ENCODE measurements at regions not wholly inside any gene's neighbourhood (a gene's known extent, or its start where the extent isn't known, plus 50 kb on each side); places are given as distances from the start of the nearest gene placed in this dataset.
"Not testable (repeated sequence)": the region's sequence is repeated elsewhere in the genome, so short reads cannot be mapped to it uniquely, and the experiment has no call there.

DNA sequence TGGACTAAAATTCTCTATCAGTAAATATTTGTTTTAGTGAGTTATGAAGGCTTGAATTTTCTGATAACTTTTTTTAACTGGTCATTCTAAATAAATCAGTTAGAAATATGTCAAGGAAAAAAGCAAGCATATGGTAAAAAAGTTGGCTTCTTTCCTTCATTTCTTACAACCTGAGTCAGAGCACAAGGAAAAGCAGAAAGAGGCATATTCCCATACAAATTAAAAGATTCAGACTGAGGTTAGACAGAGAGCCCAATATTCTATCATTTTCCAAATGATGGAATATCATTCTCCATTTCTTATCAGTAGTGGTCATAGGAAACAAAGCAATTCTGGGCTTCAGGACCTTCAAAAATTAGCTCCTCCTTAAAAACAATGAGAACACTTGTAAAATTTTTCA, 732.1 kb downstream of the MAT2B start:
- H4K20me1 ChIP-seq (ENCODE audit: insufficient read depth, low read length) = no peaks in the 10 kb centered on the region
- Mint-ChIP-seq H3K4me1 (no peaks in the 10 kb centered on the region), H3K9me3 (peaks cover 0 to 4% (median 0%) of the 10 kb centered on the region in 7 donors), H3K4me3 (no peak overlapping the region), H3K36me3 (no peaks in the 10 kb centered on the region), H3K27ac (no peak overlapping the region), H3K27me3 (ENCODE audit: low read depth in 3 of 3) (no peaks in the 10 kb centered on the region)
- H3K79me2 ChIP-seq (ENCODE audit: insufficient read depth, low read length) = no peaks in the 10 kb centered on the region
- H2AFZ ChIP-seq (ENCODE audit: insufficient read depth, low read depth, low read length, poor library complexity, severe bottlenecking) = no peak overlapping the region
- no peaks in the 10 kb centered on the region for H3K36me3 ChIP-seq (replicated peaks in 1 of 2; ENCODE audit: control insufficient read depth in 1 of 2, insufficient read depth in 2 of 2, low read length in 2 of 2)
- no peak overlapping the region for H3K9ac ChIP-seq (ENCODE audit: insufficient read depth, low read length, poor library complexity, severe bottlenecking)
- TF ChIP-seq, protein P1, sequence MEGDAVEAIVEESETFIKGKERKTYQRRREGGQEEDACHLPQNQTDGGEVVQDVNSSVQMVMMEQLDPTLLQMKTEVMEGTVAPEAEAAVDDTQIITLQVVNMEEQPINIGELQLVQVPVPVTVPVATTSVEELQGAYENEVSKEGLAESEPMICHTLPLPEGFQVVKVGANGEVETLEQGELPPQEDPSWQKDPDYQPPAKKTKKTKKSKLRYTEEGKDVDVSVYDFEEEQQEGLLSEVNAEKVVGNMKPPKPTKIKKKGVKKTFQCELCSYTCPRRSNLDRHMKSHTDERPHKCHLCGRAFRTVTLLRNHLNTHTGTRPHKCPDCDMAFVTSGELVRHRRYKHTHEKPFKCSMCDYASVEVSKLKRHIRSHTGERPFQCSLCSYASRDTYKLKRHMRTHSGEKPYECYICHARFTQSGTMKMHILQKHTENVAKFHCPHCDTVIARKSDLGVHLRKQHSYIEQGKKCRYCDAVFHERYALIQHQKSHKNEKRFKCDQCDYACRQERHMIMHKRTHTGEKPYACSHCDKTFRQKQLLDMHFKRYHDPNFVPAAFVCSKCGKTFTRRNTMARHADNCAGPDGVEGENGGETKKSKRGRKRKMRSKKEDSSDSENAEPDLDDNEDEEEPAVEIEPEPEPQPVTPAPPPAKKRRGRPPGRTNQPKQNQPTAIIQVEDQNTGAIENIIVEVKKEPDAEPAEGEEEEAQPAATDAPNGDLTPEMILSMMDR (IDR thresholded peaks at IDR 0.05) = no peak
- no peak overlapping the region for H3K27ac ChIP-seq (ENCODE audit: low read depth in 1 of 2, low read length in 2 of 2)
- no peaks in the 10 kb centered on the region for H3K9me3 ChIP-seq (replicated peaks in 1 of 2; ENCODE audit: control insufficient read depth in 1 of 2, insufficient read depth in 1 of 2, low read length in 2 of 2)
- intact Hi-C loops (cut with micrococcal nuclease) = no loop called here
- H3K27me3 ChIP-seq (ENCODE audit: control insufficient read depth in 2 of 2, insufficient read depth in 2 of 2, low read length in 2 of 2) = no peaks in the 10 kb centered on the region
- no peak overlapping the region for H3K4me3 ChIP-seq (replicated peaks in 1 of 3; ENCODE audit: low read depth in 2 of 3, low read length in 3 of 3)
- no peak for DNase-seq
- no peak overlapping the region for H3K4me2 ChIP-seq (replicated peaks; ENCODE audit: extremely low read depth, low read length, poor library complexity, severe bottlenecking)
- H3K4me1 ChIP-seq (ENCODE audit: control insufficient read depth in 1 of 2, insufficient read depth in 2 of 2, low read length in 2 of 2) = no peaks in the 10 kb centered on the region

DNA sequence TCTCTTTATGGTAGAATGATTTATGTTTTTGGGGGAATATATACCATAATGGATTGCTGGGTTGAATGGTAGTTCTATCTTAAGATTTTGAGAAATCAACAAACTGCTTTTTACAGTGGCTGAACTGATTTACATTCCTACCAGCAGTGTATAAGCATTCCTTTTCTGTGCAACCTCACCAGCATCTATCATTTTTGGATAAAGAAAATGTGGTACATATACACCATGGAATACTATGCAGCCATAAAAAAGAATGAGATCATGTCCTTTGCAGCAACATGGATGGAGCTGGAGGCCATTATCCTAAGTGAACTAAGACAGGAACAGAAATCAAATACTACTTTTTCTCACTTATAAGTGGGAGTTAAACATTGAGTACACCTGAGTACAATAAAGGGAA, 746.4 kb downstream of the MAT2B start:
- intact Hi-C loops (cut with micrococcal nuclease) = not testable (repeated sequence)

More for the DNA sequence above, 746.4 kb downstream of the MAT2B start:
- not testable (repeated sequence) for H3K4me1 ChIP-seq (ENCODE audit: control insufficient read depth in 1 of 2, insufficient read depth in 2 of 2, low read length in 2 of 2); H3K36me3 ChIP-seq (replicated peaks in 1 of 2; ENCODE audit: control insufficient read depth in 1 of 2, insufficient read depth in 2 of 2, low read length in 2 of 2); H3K9me3 ChIP-seq (replicated peaks in 1 of 2; ENCODE audit: control insufficient read depth in 1 of 2, insufficient read depth in 1 of 2, low read length in 2 of 2); H3K79me2 ChIP-seq (ENCODE audit: insufficient read depth, low read length); H3K4me2 ChIP-seq (replicated peaks; ENCODE audit: extremely low read depth, low read length, poor library complexity, severe bottlenecking); H3K27ac ChIP-seq (ENCODE audit: low read depth in 1 of 2, low read length in 2 of 2); DNase-seq; H3K27me3 Mint-ChIP-seq (ENCODE audit: low read depth in 3 of 3); H2AFZ ChIP-seq (ENCODE audit: insufficient read depth, low read depth, low read length, poor library complexity, severe bottlenecking); H3K9ac ChIP-seq (ENCODE audit: insufficient read depth, low read length, poor library complexity, severe bottlenecking); H3K4me3 ChIP-seq (replicated peaks in 1 of 3; ENCODE audit: low read depth in 2 of 3, low read length in 3 of 3); H3K4me3 Mint-ChIP-seq; H3K4me1 Mint-ChIP-seq; H4K20me1 ChIP-seq (ENCODE audit: insufficient read depth, low read length); H3K36me3 Mint-ChIP-seq; H3K27ac Mint-ChIP-seq; H3K9me3 Mint-ChIP-seq; H3K27me3 ChIP-seq (ENCODE audit: control insufficient read depth in 2 of 2, insufficient read depth in 2 of 2, low read length in 2 of 2)

All from CD14-positive monocyte (primary cell).